Head of caudate nucleus (tissue), 42 donors: ENCODE measurements at regions not wholly inside any gene's neighbourhood (a gene's known extent, or its start where the extent isn't known, plus 50 kb on each side); places are given as distances from the start of the nearest gene placed in this dataset.
"Not testable (repeated sequence)": the region's sequence is repeated elsewhere in the genome, so short reads cannot be mapped to it uniquely, and the experiment has no call there.

ENCODE experiments used
- DNase-seq, 42 donors: peaks; one replicate each; pipeline versions ENCODE4 v3.0.0 to v3.0.0-alpha.2; 2020 to 2021; ENCODE audit warnings: mixed read lengths in 7 of 42
- intact Hi-C: fragments of 100-400 bp; cut with DNase I; formaldehyde crosslinking; loops from one replicate; pipeline ENCODE4 v1.15.0; 2022

GRCh38 chr20:60144974-60145527 is 186.8 kb downstream of the CDH26 start:
- intact Hi-C loops, result no loop called here
- no peak for DNase-seq

GRCh38 chr20:60147004-60147403 is 188.8 kb downstream of the CDH26 start:
- no peak for DNase-seq
- intact Hi-C loops, result no loop called here

GRCh38 chr20:60148885-60149284 is 190.7 kb downstream of the CDH26 start:
- intact Hi-C loops, result no loop called here
- DNase-seq, result no peak

GRCh38 chr20:60152792-60153191 is 194.6 kb downstream of the CDH26 start:
- DNase-seq, result no peak
- intact Hi-C loops, result no loop called here

- intact Hi-C loops, result no loop called here
- no peak for DNase-seq
Observed at GRCh38 chr20:60160451-60161145, 202.4 kb downstream of the CDH26 start.

- DNase-seq, result no peak
Observed at GRCh38 chr20:60167812-60168211, 209.6 kb downstream of the CDH26 start.

GRCh38 chr20:60168963-60169362 is 210.7 kb downstream of the CDH26 start:
- DNase-seq, result no peak
- intact Hi-C loops, result no loop called here

More at GRCh38 chr20:60167812-60168211, 209.6 kb downstream of the CDH26 start:
- intact Hi-C loops, result no loop called here

GRCh38 chr20:60170116-60170515 is 211.9 kb downstream of the CDH26 start:
- DNase-seq, result no peak
- intact Hi-C loops, result no loop called here

GRCh38 chr20:60171313-60171712 is 213.1 kb downstream of the CDH26 start:
- no peak for DNase-seq
- intact Hi-C loops, result no loop called here

GRCh38 chr20:60171738-60172137 is 213.5 kb downstream of the CDH26 start:
- intact Hi-C loops, result no loop called here
- DNase-seq, result no peak

- intact Hi-C loops, result no loop called here
- DNase-seq, result no peak
Observed at GRCh38 chr20:60172346-60172984, 214.2 kb downstream of the CDH26 start.

- DNase-seq, result no peak
- intact Hi-C loops, result no loop called here
Observed at GRCh38 chr20:60177080-60177479, 218.9 kb downstream of the CDH26 start.

GRCh38 chr20:60180986-60181385 is 222.8 kb downstream of the CDH26 start:
- intact Hi-C loops, result no loop called here
- no peak for DNase-seq

GRCh38 chr20:60186412-60186811 is 228.2 kb downstream of the CDH26 start:
- no peak for DNase-seq
- intact Hi-C loops, result no loop called here

- DNase-seq, result no peak
- intact Hi-C loops, result no loop called here
Observed at GRCh38 chr20:60187683-60188082, 229.5 kb downstream of the CDH26 start.

- intact Hi-C loops, result no loop called here
- no peak for DNase-seq
Observed at GRCh38 chr20:60191014-60191413, 232.8 kb downstream of the CDH26 start.

- DNase-seq, result no peak
- intact Hi-C loops, result no loop called here
Observed at GRCh38 chr20:60192326-60192725, 234.1 kb downstream of the CDH26 start.

- intact Hi-C loops, DNase-seq: not testable (repeated sequence)
Observed at GRCh38 chr20:60199132-60199531, 240.9 kb downstream of the CDH26 start.

- intact Hi-C loops, result no loop called here
- DNase-seq, result no peak
Observed at GRCh38 chr20:60199866-60200265, 241.6 kb downstream of the CDH26 start.

- intact Hi-C loops, result no loop called here
- no peak for DNase-seq
Observed at GRCh38 chr20:60200305-60200918, 242.2 kb downstream of the CDH26 start.
